GM12878 (cell line): ENCODE measurements at regions not wholly inside any gene's neighbourhood (a gene's known extent, or its start where the extent isn't known, plus 50 kb on each side); places are given as distances from the start of the nearest gene placed in this dataset.
A peak's percentile ranks its signal among the peaks of the same experiment; 100 is the strongest.

Experiments
- ATAC-seq: fragments of 200-7000 bp; cut with Tn5 transposase; 3 replicates; pipeline ENCODE4 v1.9.1; 2020; ENCODE audit warnings: mild to moderate bottlenecking, moderate library complexity
- BruUV-seq: library from RNA; stranded (reverse); fragments of 400-500 nt; replicated peaks from 2 replicates; lab custom pipeline; 2021; lab: Mats Ljungman, UMichigan
- CTCF ChIA-PET: fragments of 300-600 bp; sonication (Branson Sonifier 250); formaldehyde crosslinking; extraction: SDS; loops from one replicate; lab custom pipeline; 2021; ENCODE audit warnings: inconsistent platforms; lab: Yijun Ruan, JAX
- POLR2A ChIA-PET: fragments of 350-600 bp; formaldehyde crosslinking; extraction: SDS; loops from one replicate; lab custom pipeline; 2021; ENCODE audit warnings: inconsistent platforms; lab: Charles Lee
- RAD21 ChIA-PET: fragments of 300-600 bp; sonication (Branson Sonifier 250); formaldehyde crosslinking; loops from one replicate; lab custom pipeline; 2023; ENCODE audit warnings: antibody characterized with exemption; ENCODE audit not compliant: unreplicated experiment; lab: Charles Lee
- SMC1A ChIA-PET: fragments of 300-600 bp; sonication (Branson Sonifier 250); formaldehyde crosslinking; loops from one replicate; lab custom pipeline; 2023; ENCODE audit not compliant: unreplicated experiment, uncharacterized antibody; lab: Charles Lee
- DNase-seq: peaks from one replicate; pipeline ENCODE4 v3.0.0-alpha.2; 2011; ENCODE audit warnings: low read depth, low spot score
- FAIRE-seq: peaks from 3 replicates; lab custom pipeline; 2011; peaks lifted over from hg19 to GRCh38; lab: Jason Lieb, UNC
- H2AFZ ChIP-seq: 2 replicates; pipeline ENCODE4 v1.6.0; 2011; ENCODE audit warnings: low read depth, low read length, control low read depth; ENCODE audit not compliant: control insufficient read depth
- H3K27ac ChIP-seq: 2 replicates; pipeline ENCODE4 v1.5.1; 2011; ENCODE audit warnings: control low read depth; ENCODE audit not compliant: control insufficient read depth, insufficient read depth
- H3K27me3 ChIP-seq, 2 experiments: replicated peaks in 1 of 2; 2 replicates each; pipeline versions ENCODE4 v1.6.0 to v1.6.1; 2011; ENCODE audit warnings: low read length in 1 of 2; ENCODE audit not compliant: control insufficient read depth in 2 of 2, insufficient read depth in 2 of 2
- H3K36me3 ChIP-seq, 2 experiments: 2 replicates each; pipeline ENCODE4 v1.5.1; 2011; ENCODE audit warnings: low read length in 1 of 2; ENCODE audit not compliant: control insufficient read depth in 2 of 2, insufficient read depth in 2 of 2
- H3K4me1 ChIP-seq: 2 replicates; pipeline ENCODE4 v1.6.1; 2011; ENCODE audit warnings: mild to moderate bottlenecking, low read length, moderate library complexity, mixed read lengths; ENCODE audit not compliant: control insufficient read depth, insufficient read depth
- H3K4me2 ChIP-seq: 2 replicates; pipeline ENCODE4 v1.6.0; 2011; ENCODE audit warnings: control low read depth; ENCODE audit not compliant: control insufficient read depth, insufficient read depth
- H3K4me3 ChIP-seq: fragments of 200-600 bp; sonication (generic); 2 replicates; pipeline ENCODE4 v1.5.1; 2016
- H3K79me2 ChIP-seq: 2 replicates; pipeline ENCODE4 v1.6.0; 2011; ENCODE audit warnings: low read length; ENCODE audit not compliant: control insufficient read depth, insufficient read depth
- H3K9ac ChIP-seq: 2 replicates; pipeline ENCODE4 v1.8.0; 2011; ENCODE audit warnings: low read length, control low read depth, mixed read lengths; ENCODE audit not compliant: control insufficient read depth, insufficient read depth
- H3K9me3 ChIP-seq: replicated peaks from 3 replicates; pipeline ENCODE4 v1.5.1; 2011; ENCODE audit warnings: mild to moderate bottlenecking, low read length; ENCODE audit not compliant: control insufficient read depth, insufficient read depth
- H4K20me1 ChIP-seq: 2 replicates; pipeline ENCODE4 v1.6.0; 2011; ENCODE audit not compliant: control insufficient read depth, insufficient read depth
- BMI1 ChIP-seq: fragments of 450-650 bp; IDR thresholded peaks from 2 replicates; pipeline ENCODE4 v1.6.1; 2016; ENCODE audit warnings: mild to moderate bottlenecking, moderate library complexity, borderline replicate concordance
- EZH2 ChIP-seq: IDR thresholded peaks from 2 replicates; pipeline ENCODE4 v1.6.1; 2012; ENCODE audit warnings: low read depth, mild to moderate bottlenecking, control low read depth, inconsistent platforms, low read length, borderline replicate concordance; ENCODE audit not compliant: control insufficient read depth
- GATAD2B ChIP-seq: fragments of 450-650 bp; conservative IDR thresholded peaks from 2 replicates; pipeline ENCODE4 v1.6.1; 2017; ENCODE audit warnings: low read depth, mild to moderate bottlenecking, moderate library complexity
- IKZF2 ChIP-seq, 2 experiments: fragments of 450-650 bp; IDR thresholded peaks; 2 replicates each; pipeline ENCODE4 v1.6.1; 2017; ENCODE audit warnings: mild to moderate bottlenecking in 2 of 2, moderate library complexity in 2 of 2
- IRF4 ChIP-seq: IDR thresholded peaks from 2 replicates; pipeline ENCODE4 v1.6.1; 2011; ENCODE audit warnings: low read depth, low read length
- JUND ChIP-seq: IDR thresholded peaks from 2 replicates; pipeline ENCODE4 v1.6.1; 2012; ENCODE audit warnings: low read depth, mild to moderate bottlenecking, low read length, improper control_type of control experiment, moderate library complexity
- MEF2B ChIP-seq: fragments of 450-650 bp; IDR thresholded peaks from 2 replicates; pipeline ENCODE4 v1.6.1; 2018; ENCODE audit warnings: mild to moderate bottlenecking, moderate library complexity; ENCODE audit not compliant: partially characterized antibody, poor library complexity, severe bottlenecking
- MYB ChIP-seq: fragments of 150-350 bp; IDR thresholded peaks from 2 replicates; pipeline ENCODE4 v1.6.1; 2014; ENCODE audit warnings: mild to moderate bottlenecking, low read depth, low read length, borderline replicate concordance
- NBN ChIP-seq: fragments of 450-650 bp; IDR thresholded peaks from 2 replicates; pipeline ENCODE4 v1.6.1; 2016
- NFIC ChIP-seq: IDR thresholded peaks from 2 replicates; pipeline ENCODE4 v1.6.1; 2012; ENCODE audit warnings: low read depth, mild to moderate bottlenecking, inconsistent platforms, low read length, moderate library complexity
- PML ChIP-seq: IDR thresholded peaks from 2 replicates; pipeline ENCODE4 v1.6.1; 2012; ENCODE audit warnings: low read length, inconsistent platforms
- POU2F2 ChIP-seq: IDR thresholded peaks from 3 replicates; pipeline ENCODE4 v1.6.1; 2011; ENCODE audit warnings: low read depth, mild to moderate bottlenecking, low read length, borderline replicate concordance
- RAD21 ChIP-seq: IDR thresholded peaks from 2 replicates; pipeline ENCODE4 v1.6.1; 2011; ENCODE audit warnings: mild to moderate bottlenecking, low read depth, low read length, moderate library complexity; ENCODE audit not compliant: insufficient read depth
- RCOR1 ChIP-seq: conservative IDR thresholded peaks from 2 replicates; pipeline ENCODE4 v1.6.1; 2012; ENCODE audit warnings: low read depth, low read length, improper control_type of control experiment
- TCF3 ChIP-seq: IDR thresholded peaks from 2 replicates; pipeline ENCODE4 v1.6.1; 2012; ENCODE audit warnings: low read depth, mild to moderate bottlenecking, low read length, borderline replicate concordance; ENCODE audit not compliant: insufficient read depth
- YBX1 ChIP-seq: fragments of 450-650 bp; IDR thresholded peaks from 2 replicates; pipeline ENCODE4 v1.6.1; 2016; ENCODE audit warnings: antibody characterized with exemption
- ZNF274 ChIP-seq: IDR thresholded peaks from one replicate; pipeline ENCODE4 v1.8.0; 2011; ENCODE audit not compliant: insufficient read length, insufficient read depth
- ZNF687 ChIP-seq: fragments of 450-650 bp; IDR thresholded peaks from 2 replicates; pipeline ENCODE4 v1.6.1; 2017; ENCODE audit warnings: mild to moderate bottlenecking, moderate library complexity
- WGBS: methylation state at CpG from one replicate; pipeline ENCODE4 v1.1.6; 2016; ENCODE audit warnings: low lambda C conversion rate; ENCODE audit not compliant: insufficient replicate concordance, insufficient coverage; ENCODE audit errors: missing lambda C conversion rate; 5-methylcytosine and 5-hydroxymethylcytosine counted together
- in situ Hi-C: fragments of 300-500 bp; cut with MboI; formaldehyde crosslinking; loops from 9 replicates; pipeline ENCODE4 v1.14.3; 2018; ENCODE audit warnings: mixed read lengths
- intact Hi-C: fragments of 100-400 bp; cut with micrococcal nuclease; formaldehyde crosslinking; loops from one replicate; pipeline ENCODE4 v1.14.2; 2022; ENCODE audit not compliant: unreplicated experiment

DNA sequence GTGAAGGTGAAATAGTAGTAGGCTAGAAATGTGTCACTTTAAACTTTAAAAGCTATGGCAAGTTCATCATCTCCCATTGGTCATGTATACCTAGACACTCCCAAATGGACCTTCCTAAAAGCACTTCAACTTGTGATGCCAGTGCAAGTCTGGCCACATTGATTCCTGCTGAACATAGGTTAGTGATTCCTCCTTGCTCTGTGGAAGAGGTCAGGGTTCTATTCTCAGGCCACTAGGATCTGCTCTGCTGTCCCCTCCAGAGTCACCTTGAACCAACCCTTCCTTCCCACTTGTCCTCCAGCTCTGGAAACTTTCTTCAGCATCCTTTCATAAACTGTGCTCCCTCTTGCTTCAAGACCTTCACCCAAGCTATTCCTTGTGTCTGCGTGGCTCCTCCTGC lies 301.7 kb downstream of the RPLP1 start (continued):
- TF ChIP-seq MEF2B (no peak), NFIC (no peak), ZNF274 (no peak)

DNA sequence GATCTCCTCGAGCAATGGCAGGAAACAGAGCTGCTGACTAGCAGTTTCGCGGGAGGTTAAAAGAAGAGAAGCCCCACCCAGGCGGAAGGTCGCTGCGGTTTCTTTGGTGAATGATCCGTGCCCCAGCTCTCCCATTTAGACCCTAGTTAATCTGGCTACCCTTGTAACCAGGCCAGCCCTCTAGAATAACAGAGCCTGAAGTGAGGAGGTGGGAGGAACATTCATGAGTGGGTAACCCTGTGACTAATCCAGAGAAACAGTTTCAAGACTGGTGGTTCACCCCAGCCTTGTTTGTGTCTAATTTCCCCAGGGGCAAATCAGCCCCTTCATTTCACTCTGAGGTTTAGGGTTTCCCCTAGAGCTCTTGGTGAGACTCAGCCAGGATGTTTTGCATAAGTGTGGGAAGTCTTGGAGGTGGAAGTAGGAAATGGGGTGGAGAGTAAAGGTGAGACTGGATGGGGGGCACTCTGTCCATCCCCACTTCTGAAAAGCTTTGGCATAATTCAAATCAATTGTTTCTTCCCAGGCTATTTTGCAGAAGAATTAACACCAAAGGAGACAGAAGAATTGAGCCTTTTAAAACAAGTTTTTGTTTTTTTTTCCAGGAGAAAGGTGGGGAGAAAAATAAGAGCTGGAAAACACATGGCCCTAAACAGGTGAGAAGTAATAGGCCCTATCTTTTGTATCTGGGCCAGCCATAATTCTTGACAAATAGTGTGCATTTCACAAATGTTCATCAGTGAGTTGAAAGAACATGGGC lies 303.1 kb downstream of the RPLP1 start:
- POLR2A ChIA-PET = no interaction called here
- no peaks in the 10 kb centered on the region for H3K27me3 ChIP-seq
- SMC1A ChIA-PET = interaction anchor here (0.6 to 1.9 kb wide), 9 partner anchors 12 to 910 kb away, joined by 3 to 8 read pairs (median 3); no protein-coding TSS in a partner anchor
- no peak overlapping the region for H3K27ac ChIP-seq
- FAIRE-seq = peak; percentile 97
- RAD21 ChIA-PET = interaction anchor here (0.6 to 2.0 kb wide), 15 partner anchors 10 to 730 kb away, joined by 3 to 7 read pairs (median 4); no protein-coding TSS in a partner anchor
- H3K36me3 ChIP-seq = no peaks in the 10 kb centered on the region
- H3K4me2 ChIP-seq = peak overlapping the region; percentile 56
- no peak overlapping the region for H2AFZ ChIP-seq
- H4K20me1 ChIP-seq = no peaks in the 10 kb centered on the region
- H3K4me1 ChIP-seq = peaks cover 37% of the 10 kb centered on the region
- intact Hi-C loops (loop anchor here (2.0 to 10.0 kb wide), 3 partner anchors 77 to 729 kb away; partner anchors contain the start of gene TLE3), in situ Hi-C loops (loop anchor here (5.0 kb wide), 1 partner anchor 732 kb away; no protein-coding TSS in a partner anchor)
- no TSS peak for BruUV-seq
- no peaks in the 10 kb centered on the region for H3K79me2 ChIP-seq
- peaks cover 49% of the 10 kb centered on the region for H3K9me3 ChIP-seq
- ATAC-seq = peak; percentile 93
- CTCF ChIA-PET = interaction anchor here (1.0 to 1.9 kb wide), 4 partner anchors 27 to 749 kb away, joined by 3 to 5 read pairs (median 4); no protein-coding TSS in a partner anchor
- 0% methylated on average over 7 of the region's 7 CpGs for WGBS
- H3K4me3 ChIP-seq = no peak overlapping the region
- H3K9ac ChIP-seq = no peak overlapping the region
- peak; percentile 93 for DNase-seq
- TF ChIP-seq EZH2 (no peak), NBN (peak; percentile 85), MYB (no peak; the same call in 1 of the 2 replicates), RCOR1 (0 out of 2 replicates have a peak, but pooled peaks have one; percentile 42), POU2F2 (peak; percentile 96; the same call in 2 of the 3 replicates), YBX1 (no peak), JUND (peak; percentile 74; the same call in 1 of the 2 replicates), TCF3 (0 out of 2 replicates have a peak, but pooled peaks have one; percentile 63), IKZF2 (IDR thresholded peaks at IDR 0.05) (peak; percentile 99), BMI1 (peak; percentile 81; the same call in 1 of the 2 replicates), GATAD2B (peak; percentile 95), IRF4 (peak; percentile 96), PML (peak; percentile 68; the same call in 1 of the 2 replicates), ZNF687 (no peak), RAD21 (no peak)
